Adrenal gland (tissue), 5 donors: ENCODE measurements at regions not wholly inside any gene's neighbourhood (a gene's known extent, or its start where the extent isn't known, plus 50 kb on each side); places are given as distances from the start of the nearest gene placed in this dataset.

Experiments
- POLR2A ChIP-seq, 2 donors: fragments of 450-650 bp; IDR thresholded peaks; one replicate each; pipeline ENCODE4 v1.6.1; 2017; ENCODE audit warnings: antibody characterized with exemption in 2 of 2, mild to moderate bottlenecking in 2 of 2, moderate library complexity in 1 of 2
- TF ChIP-seq, protein P1 (sequence below), 6 experiments: fragments of 450-650 bp in 4 of 6; fragments of 200-600 bp in 2 of 6; sonication (generic) in 1 of 6; IDR thresholded peaks; 1 replicate in 5 of 6; 2 replicates in 1 of 6; pipeline versions ENCODE4 v1.5.1 to v1.8.0; 2016 to 2021; ENCODE audit warnings: antibody characterized with exemption in 6 of 6, mild to moderate bottlenecking in 2 of 6, moderate library complexity in 1 of 6
- donor health status: DM: no; HTN: no; CAD: no.

DNA sequence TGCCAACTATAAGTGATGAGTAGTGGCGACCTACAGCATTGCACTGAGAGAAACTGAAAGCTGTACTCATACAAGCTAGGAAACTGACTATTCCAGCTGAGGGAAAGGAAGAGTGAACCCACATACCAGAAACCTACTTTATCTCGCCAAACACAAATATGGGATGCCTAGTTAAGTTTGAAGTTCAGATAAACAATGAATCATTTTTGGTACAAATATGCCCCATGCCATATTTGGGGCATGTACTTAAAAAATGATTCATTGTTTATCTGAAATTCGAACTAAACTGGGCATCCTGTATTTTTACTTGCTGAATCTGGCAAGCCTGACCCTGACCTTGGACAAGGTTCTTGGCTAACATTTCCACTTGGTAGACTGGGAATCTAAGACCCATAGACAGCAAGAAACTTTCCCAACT lies 527.8 kb upstream of the PSMD7 start:
- TF ChIP-seq, protein P1, sequence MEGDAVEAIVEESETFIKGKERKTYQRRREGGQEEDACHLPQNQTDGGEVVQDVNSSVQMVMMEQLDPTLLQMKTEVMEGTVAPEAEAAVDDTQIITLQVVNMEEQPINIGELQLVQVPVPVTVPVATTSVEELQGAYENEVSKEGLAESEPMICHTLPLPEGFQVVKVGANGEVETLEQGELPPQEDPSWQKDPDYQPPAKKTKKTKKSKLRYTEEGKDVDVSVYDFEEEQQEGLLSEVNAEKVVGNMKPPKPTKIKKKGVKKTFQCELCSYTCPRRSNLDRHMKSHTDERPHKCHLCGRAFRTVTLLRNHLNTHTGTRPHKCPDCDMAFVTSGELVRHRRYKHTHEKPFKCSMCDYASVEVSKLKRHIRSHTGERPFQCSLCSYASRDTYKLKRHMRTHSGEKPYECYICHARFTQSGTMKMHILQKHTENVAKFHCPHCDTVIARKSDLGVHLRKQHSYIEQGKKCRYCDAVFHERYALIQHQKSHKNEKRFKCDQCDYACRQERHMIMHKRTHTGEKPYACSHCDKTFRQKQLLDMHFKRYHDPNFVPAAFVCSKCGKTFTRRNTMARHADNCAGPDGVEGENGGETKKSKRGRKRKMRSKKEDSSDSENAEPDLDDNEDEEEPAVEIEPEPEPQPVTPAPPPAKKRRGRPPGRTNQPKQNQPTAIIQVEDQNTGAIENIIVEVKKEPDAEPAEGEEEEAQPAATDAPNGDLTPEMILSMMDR (IDR thresholded peaks at IDR 0.05), result peak in 2 of 6 experiments; percentile 13 to 22
- TF ChIP-seq POLR2A (IDR thresholded peaks at IDR 0.05), result no peak
